ENCODE measurements at regions not wholly inside any gene's neighbourhood (a gene's known extent, or its start where the extent isn't known, plus 50 kb on each side); places are given as distances from the start of the nearest gene placed in this dataset.

GRCh38 chr5:36519881-36520280, 86.5 kb upstream of the SLC1A3 start:
- TF ChIP-seq CTCF (IDR thresholded peaks at IDR 0.05; ENCODE audit: low read depth, low read length, missing control alignments) = no peak
- no peak for DNase-seq (ENCODE audit: low read depth)
- no peak overlapping the region for H3K4me3 ChIP-seq (ENCODE audit: low read depth, low read length)

- no peak for DNase-seq (ENCODE audit: low read depth)
- H3K4me3 ChIP-seq (ENCODE audit: low read depth, low read length) = no peak overlapping the region
- no peak for TF ChIP-seq CTCF (IDR thresholded peaks at IDR 0.05; ENCODE audit: low read depth, low read length, missing control alignments)
These were observed 85.2 kb upstream of the SLC1A3 start for GRCh38 chr5:36521219-36521618.

- no peak for TF ChIP-seq CTCF (IDR thresholded peaks at IDR 0.05; ENCODE audit: low read depth, low read length, missing control alignments)
- no peak overlapping the region for H3K4me3 ChIP-seq (ENCODE audit: low read depth, low read length)
- no peak for DNase-seq (ENCODE audit: low read depth)
These were observed 84.3 kb upstream of the SLC1A3 start for GRCh38 chr5:36521838-36522745.

- no peak overlapping the region for H3K4me3 ChIP-seq (ENCODE audit: low read depth, low read length)
- no peak for TF ChIP-seq CTCF (IDR thresholded peaks at IDR 0.05; ENCODE audit: low read depth, low read length, missing control alignments)
- DNase-seq (ENCODE audit: low read depth) = no peak
These were observed 83.7 kb upstream of the SLC1A3 start for GRCh38 chr5:36522746-36523065.

GRCh38 chr5:36523450-36523849, 83.0 kb upstream of the SLC1A3 start:
- no peak for DNase-seq (ENCODE audit: low read depth)
- H3K4me3 ChIP-seq (ENCODE audit: low read depth, low read length) = no peak overlapping the region
- TF ChIP-seq CTCF (IDR thresholded peaks at IDR 0.05; ENCODE audit: low read depth, low read length, missing control alignments) = no peak

GRCh38 chr5:36523926-36524325, 82.5 kb upstream of the SLC1A3 start:
- DNase-seq (ENCODE audit: low read depth) = no peak
- no peak for TF ChIP-seq CTCF (IDR thresholded peaks at IDR 0.05; ENCODE audit: low read depth, low read length, missing control alignments)
- no peak overlapping the region for H3K4me3 ChIP-seq (ENCODE audit: low read depth, low read length)

DNA sequence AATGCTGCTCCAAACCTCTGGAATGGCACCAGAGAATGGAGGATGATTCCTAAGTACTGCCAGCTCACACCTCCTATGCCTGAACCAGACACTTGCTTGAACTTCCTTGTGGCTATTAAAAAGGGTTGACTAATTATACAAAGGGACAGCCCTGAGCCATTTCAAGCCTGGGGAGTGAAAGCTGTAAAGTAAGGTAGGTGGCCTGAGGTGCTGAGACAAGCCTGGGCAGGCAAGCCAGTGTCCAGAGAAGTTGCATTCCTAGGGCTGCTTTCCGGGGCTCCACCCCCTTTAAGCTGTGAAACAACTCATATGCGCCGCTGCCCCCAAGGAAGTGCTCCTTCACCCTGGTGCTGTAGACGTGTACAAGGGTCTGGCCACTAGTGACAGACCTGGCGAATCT, 79.9 kb upstream of the SLC1A3 start:
- TF ChIP-seq CTCF (IDR thresholded peaks at IDR 0.05; ENCODE audit: low read depth, low read length, missing control alignments) = no peak
- DNase-seq (ENCODE audit: low read depth) = no peak
- no peak overlapping the region for H3K4me3 ChIP-seq (ENCODE audit: low read depth, low read length)

Data from GM12864 (cell line).